K562 (cell line): ENCODE measurements at regions not wholly inside any gene's neighbourhood (a gene's known extent, or its start where the extent isn't known, plus 50 kb on each side); places are given as distances from the start of the nearest gene placed in this dataset.
"Not testable (repeated sequence)": the region's sequence is repeated elsewhere in the genome, so short reads cannot be mapped to it uniquely, and the experiment has no call there.

ENCODE experiments used
- ATAC-seq: fragments of 200-7000 bp; cut with Tn5 transposase; 3 replicates; pipeline ENCODE4 v1.9.1; 2020; ENCODE audit warnings: moderate library complexity
- BruUV-seq: library from RNA; stranded (reverse); fragments of 400-500 nt; replicated peaks from 2 replicates; lab custom pipeline; 2021; lab: Mats Ljungman, UMichigan
- CTCF ChIA-PET: fragments of 300-600 bp; formaldehyde crosslinking; extraction: SDS; loops from one replicate; lab custom pipeline; 2021; ENCODE audit warnings: low intra/inter-chr PET ratio; lab: Yijun Ruan, JAX
- POLR2A ChIA-PET: fragments of 300-600, 350-650 bp; sonication (Branson Sonifier 250); formaldehyde crosslinking; extraction: SDS; loops from one replicate; lab custom pipeline; 2021; ENCODE audit warnings: antibody characterized with exemption, inconsistent platforms; lab: Yijun Ruan, JAX
- DNase-seq, 4 experiments: peaks; one replicate each; pipeline versions ENCODE4 v3.0.0 to v3.0.0-alpha.2; 2011 to 2018; ENCODE audit warnings: low spot score in 3 of 4, mixed read lengths in 3 of 4; ENCODE audit errors: extremely low read depth in 1 of 4
- FAIRE-seq: peaks from 2 replicates; lab custom pipeline; 2011; peaks lifted over from hg19 to GRCh38; lab: Jason Lieb, UNC
- H2AFZ ChIP-seq: 2 replicates; pipeline ENCODE4 v1.6.0; 2011; ENCODE audit warnings: low read depth, low read length, control low read depth, inconsistent platforms
- H3K27ac ChIP-seq: fragments of 200-600 bp; 3 replicates; pipeline ENCODE4 v1.8.0; 2011; ENCODE audit warnings: low read depth, mild to moderate bottlenecking, control low read depth, inconsistent platforms, low read length, moderate library complexity, mixed read lengths; ENCODE audit errors: extremely low read depth
- H3K27me3 ChIP-seq, 2 experiments: fragments of 300-600 bp in 1 of 2; 2 replicates in 1 of 2; 3 replicates in 1 of 2; pipeline versions ENCODE4 v1.6.0 to v1.8.0; 2011; ENCODE audit warnings: inconsistent platforms in 2 of 2, low read length in 2 of 2, mild to moderate bottlenecking in 1 of 2, mixed read lengths in 1 of 2, moderate library complexity in 1 of 2; ENCODE audit not compliant: control insufficient read depth in 2 of 2, insufficient read depth in 2 of 2
- H3K36me3 ChIP-seq: fragments of 300-600 bp; 3 replicates; pipeline ENCODE4 v1.8.0; 2011; ENCODE audit warnings: mild to moderate bottlenecking, low read length, inconsistent platforms; ENCODE audit not compliant: control insufficient read depth, insufficient read depth
- H3K4me1 ChIP-seq, 2 experiments: fragments of 200-600 bp in 1 of 2; replicated peaks in 1 of 2; 2 replicates in 1 of 2; 3 replicates in 1 of 2; pipeline versions ENCODE4 v1.5.1 to v1.8.0; 2011; ENCODE audit warnings: inconsistent platforms in 2 of 2, low read length in 2 of 2, mild to moderate bottlenecking in 1 of 2, mixed read lengths in 1 of 2, moderate library complexity in 1 of 2; ENCODE audit not compliant: control insufficient read depth in 2 of 2, insufficient read depth in 2 of 2
- H3K4me2 ChIP-seq: 2 replicates; pipeline ENCODE4 v1.6.1; 2011; ENCODE audit warnings: low read length, control low read depth, inconsistent platforms, mixed read lengths; ENCODE audit not compliant: insufficient read depth
- H3K4me3 ChIP-seq: fragments of 200-600 bp; sonication (generic), shearing (Covaris generic); 2 replicates; pipeline ENCODE4 v1.5.1; 2016; ENCODE audit warnings: control low read depth, inconsistent platforms
- H3K79me2 ChIP-seq: fragments of 200-600 bp; 3 replicates; pipeline ENCODE4 v1.8.0; 2011; ENCODE audit warnings: low read length, inconsistent platforms; ENCODE audit not compliant: control insufficient read depth, insufficient read depth
- H3K9ac ChIP-seq, 2 experiments: 2 replicates each; pipeline versions ENCODE4 v1.6.0 to v1.6.1; 2011; ENCODE audit warnings: low read depth in 2 of 2, low read length in 2 of 2, control low read depth in 1 of 2, inconsistent platforms in 1 of 2, mild to moderate bottlenecking in 1 of 2, mixed read lengths in 1 of 2; ENCODE audit not compliant: insufficient read depth in 1 of 2
- H3K9me1 ChIP-seq: one replicate; pipeline ENCODE4 v1.6.0; 2011; ENCODE audit warnings: inconsistent platforms, mild to moderate bottlenecking, low read length, moderate library complexity; ENCODE audit not compliant: control insufficient read depth, insufficient read depth
- H3K9me3 ChIP-seq: replicated peaks from 2 replicates; pipeline ENCODE4 v1.5.1; 2011; ENCODE audit warnings: low read depth, low read length, inconsistent platforms; ENCODE audit not compliant: control insufficient read depth, insufficient read depth
- H4K20me1 ChIP-seq: replicated peaks from 2 replicates; pipeline ENCODE4 v1.6.1; 2011; ENCODE audit warnings: low read length, inconsistent platforms, mixed read lengths; ENCODE audit not compliant: control insufficient read depth, insufficient read depth
- EHMT2 ChIP-seq: fragments of 450-650 bp; IDR thresholded peaks from 2 replicates; pipeline ENCODE4 v1.6.1; 2018; ENCODE audit warnings: antibody characterized with exemption
- FOS ChIP-seq: IDR thresholded peaks from 3 replicates; pipeline ENCODE4 v1.6.1; 2011; ENCODE audit not compliant: insufficient read length; ENCODE audit errors: extremely low read depth
- KLF16 ChIP-seq: IDR thresholded peaks from 2 replicates; pipeline ENCODE4 v1.6.1; 2016; ENCODE audit warnings: antibody characterized with exemption
- REST ChIP-seq, 2 experiments: fragments of 450-650 bp; formaldehyde crosslinking in 1 of 2; IDR thresholded peaks; 2 replicates each; pipeline versions ENCODE4 v1.4.0 to v1.6.1; 2014 to 2020; ENCODE audit warnings: mild to moderate bottlenecking in 2 of 2, borderline replicate concordance in 1 of 2, low read depth in 1 of 2
- ZBTB17 ChIP-seq: fragments of 450-650 bp; formaldehyde crosslinking; IDR thresholded peaks from 2 replicates; pipeline ENCODE4 v1.4.0; 2020; ENCODE audit warnings: mild to moderate bottlenecking
- ZNF507 ChIP-seq: conservative IDR thresholded peaks from 2 replicates; pipeline ENCODE4 v1.6.1; 2017; ENCODE audit warnings: missing genetic modification characterization, missing compliant biosample characterization
- WGBS: fragments of 100-300 bp; shearing (Covaris generic); methylation state at CpG from one replicate; pipeline ENCODE4 v1.1.6; 2016; ENCODE audit warnings: low coverage, mixed read lengths; ENCODE audit not compliant: insufficient coverage; ENCODE audit errors: missing lambda C conversion rate; 5-methylcytosine and 5-hydroxymethylcytosine counted together
- in situ Hi-C: fragments of 300-500 bp; cut with MboI; formaldehyde crosslinking; loops from 4 replicates; pipeline ENCODE4 v1.15.0; 2018; ENCODE audit warnings: inconsistent platforms, mixed read lengths
- intact Hi-C: fragments of 100-400 bp; cut with micrococcal nuclease; formaldehyde crosslinking; loops from 2 replicates; pipeline ENCODE4 v1.14.2; 2022

GRCh38 chr2:16218161-16218560, 277.8 kb downstream of the MYCN start (continued):
- TF ChIP-seq FOS (no peak), ZNF507 (tag) (no peak)
- TF ChIP-seq, all 486 proteins: peak for 0

- H3K9me1 ChIP-seq, H3K9ac ChIP-seq, in situ Hi-C loops, intact Hi-C loops, DNase-seq, H3K79me2 ChIP-seq, ATAC-seq, H3K4me3 ChIP-seq, H4K20me1 ChIP-seq, H3K9me3 ChIP-seq, H3K36me3 ChIP-seq, BruUV-seq, H3K27ac ChIP-seq, CTCF ChIA-PET, FAIRE-seq, H3K4me1 ChIP-seq, H3K4me2 ChIP-seq, H2AFZ ChIP-seq: not testable (repeated sequence)
- WGBS = 1% methylated on average over 7 of the region's 8 CpGs
- H3K27me3 ChIP-seq = peaks cover 7 to 24% of the 10 kb centered on the region in 2 experiments; a peak in 3 of 5 replicates
- POLR2A ChIA-PET = interaction anchor here (1.1 kb wide), 1 partner anchor 8 kb away, joined by 4 read pairs; no protein-coding TSS in a partner anchor
Measured at GRCh38 chr2:16217741-16218140, 277.4 kb downstream of the MYCN start.

- H3K36me3 ChIP-seq = no peaks in the 10 kb centered on the region
- no peak overlapping the region for H3K9ac ChIP-seq
- FAIRE-seq = no peak
- POLR2A ChIA-PET = interaction anchor here (1.1 kb wide), 1 partner anchor 8 kb away, joined by 4 read pairs; no protein-coding TSS in a partner anchor
- WGBS = 2% methylated on average over 4 of the region's 4 CpGs
- H3K27ac ChIP-seq = no peak overlapping the region
- H3K27me3 ChIP-seq = peaks cover 7 to 21% of the 10 kb centered on the region in 2 experiments; a peak in 3 of 5 replicates
- in situ Hi-C loops = no loop called here
- H3K4me3 ChIP-seq = no peak overlapping the region
- CTCF ChIA-PET = no interaction called here
- no peak overlapping the region for H2AFZ ChIP-seq
- no peaks in the 10 kb centered on the region for H4K20me1 ChIP-seq
- no peaks in the 10 kb centered on the region for H3K9me1 ChIP-seq
- no TSS peak for BruUV-seq
- H3K4me1 ChIP-seq = no peaks in the 10 kb centered on the region; a peak in 1 of 5 replicates
- no peaks in the 10 kb centered on the region for H3K9me3 ChIP-seq
- no peaks in the 10 kb centered on the region for H3K79me2 ChIP-seq
- no peak overlapping the region for H3K4me2 ChIP-seq
- DNase-seq = no peak
- intact Hi-C loops = no loop called here
- no peak for ATAC-seq
- no peak for TF ChIP-seq REST (IDR thresholded peaks at IDR 0.05; ENCODE audit: borderline replicate concordance)
- no peak for TF ChIP-seq REST (CRISPR knock-in tag; IDR thresholded peaks at IDR 0.05; ENCODE audit: low read depth)
- no peak for TF ChIP-seq KLF16
- no peak for TF ChIP-seq EHMT2
- TF ChIP-seq ZBTB17 (CRISPR knock-in tag) = no peak
Measured at GRCh38 chr2:16217291-16217690, 276.9 kb downstream of the MYCN start.
